ENCODE measurements at regions not wholly inside any gene's neighbourhood (a gene's known extent, or its start where the extent isn't known, plus 50 kb on each side); places are given as distances from the start of the nearest gene placed in this dataset.

DNA sequence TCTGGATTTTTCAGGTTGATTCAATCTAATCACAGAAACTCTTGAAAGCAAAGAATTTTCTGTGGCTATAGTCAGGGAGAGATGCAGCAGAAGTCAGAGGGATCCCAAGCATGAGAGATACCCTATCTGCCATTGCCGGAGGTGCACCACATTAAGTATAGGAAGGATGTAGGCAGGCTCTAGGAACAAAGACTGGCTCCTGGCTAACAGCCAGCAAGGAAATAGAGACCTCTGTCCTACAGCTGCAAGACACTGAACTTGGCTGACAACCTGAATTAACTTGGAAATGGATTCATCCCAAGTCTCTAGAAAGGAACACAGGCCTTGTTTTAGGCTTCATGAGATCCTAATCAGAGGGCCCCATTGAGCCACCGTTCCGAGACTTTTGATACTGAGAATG is 364.9 kb upstream of the FLRT2 start:
- TF ChIP-seq CTCF (IDR thresholded peaks at IDR 0.05), result no peak
- TF ChIP-seq ZFX (IDR thresholded peaks at IDR 0.05; ENCODE audit: borderline replicate concordance), result no peak

Data from 22Rv1 (cell line).